Omental fat pad (tissue), 3 donors: ENCODE measurements at regions not wholly inside any gene's neighbourhood (a gene's known extent, or its start where the extent isn't known, plus 50 kb on each side); places are given as distances from the start of the nearest gene placed in this dataset.

Experiments
- ATAC-seq: fragments of 150-250 bp; one replicate; pipeline ENCODE4 v1.9.1; 2016; ENCODE audit warnings: mild to moderate bottlenecking, moderate library complexity; ENCODE audit not compliant: low FRiP score
- DNase-seq: peaks from one replicate; pipeline ENCODE4 v3.0.0-alpha.2; 2019; ENCODE audit warnings: low spot score
- TF ChIP-seq, protein P1 (sequence below), 3 donors: fragments of 450-650 bp; IDR thresholded peaks; one replicate each; pipeline ENCODE4 v1.5.1; 2016 to 2017; ENCODE audit warnings: antibody characterized with exemption in 3 of 3, mild to moderate bottlenecking in 3 of 3, moderate library complexity in 2 of 3

DNA sequence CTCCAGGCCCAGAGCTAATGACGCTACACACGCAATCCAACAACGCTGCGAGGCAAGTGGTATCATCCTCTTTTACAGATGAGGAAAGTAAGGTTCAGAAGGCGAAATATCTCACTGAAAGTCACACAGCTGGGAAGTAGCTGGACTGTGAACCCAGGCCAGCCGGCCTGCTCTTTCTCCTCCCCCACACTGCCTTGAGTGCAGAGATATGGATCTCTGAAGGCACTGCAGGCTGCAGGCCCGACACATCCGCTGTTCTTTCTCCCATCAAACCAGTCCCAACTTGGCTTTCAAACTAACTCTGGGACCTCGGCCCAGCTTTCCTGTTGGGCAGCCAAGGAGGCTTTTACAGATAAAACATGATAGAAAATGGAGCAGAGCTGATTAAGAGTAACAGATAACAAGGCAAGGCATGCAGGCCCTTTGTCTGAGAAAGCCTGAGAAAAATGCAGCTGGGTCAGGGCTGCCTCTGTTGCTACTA is 64.0 kb upstream of the PTPRJ start:
- ATAC-seq = peak; percentile 3
- no peak for DNase-seq
- TF ChIP-seq, protein P1, sequence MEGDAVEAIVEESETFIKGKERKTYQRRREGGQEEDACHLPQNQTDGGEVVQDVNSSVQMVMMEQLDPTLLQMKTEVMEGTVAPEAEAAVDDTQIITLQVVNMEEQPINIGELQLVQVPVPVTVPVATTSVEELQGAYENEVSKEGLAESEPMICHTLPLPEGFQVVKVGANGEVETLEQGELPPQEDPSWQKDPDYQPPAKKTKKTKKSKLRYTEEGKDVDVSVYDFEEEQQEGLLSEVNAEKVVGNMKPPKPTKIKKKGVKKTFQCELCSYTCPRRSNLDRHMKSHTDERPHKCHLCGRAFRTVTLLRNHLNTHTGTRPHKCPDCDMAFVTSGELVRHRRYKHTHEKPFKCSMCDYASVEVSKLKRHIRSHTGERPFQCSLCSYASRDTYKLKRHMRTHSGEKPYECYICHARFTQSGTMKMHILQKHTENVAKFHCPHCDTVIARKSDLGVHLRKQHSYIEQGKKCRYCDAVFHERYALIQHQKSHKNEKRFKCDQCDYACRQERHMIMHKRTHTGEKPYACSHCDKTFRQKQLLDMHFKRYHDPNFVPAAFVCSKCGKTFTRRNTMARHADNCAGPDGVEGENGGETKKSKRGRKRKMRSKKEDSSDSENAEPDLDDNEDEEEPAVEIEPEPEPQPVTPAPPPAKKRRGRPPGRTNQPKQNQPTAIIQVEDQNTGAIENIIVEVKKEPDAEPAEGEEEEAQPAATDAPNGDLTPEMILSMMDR (IDR thresholded peaks at IDR 0.05) = no peak

DNA sequence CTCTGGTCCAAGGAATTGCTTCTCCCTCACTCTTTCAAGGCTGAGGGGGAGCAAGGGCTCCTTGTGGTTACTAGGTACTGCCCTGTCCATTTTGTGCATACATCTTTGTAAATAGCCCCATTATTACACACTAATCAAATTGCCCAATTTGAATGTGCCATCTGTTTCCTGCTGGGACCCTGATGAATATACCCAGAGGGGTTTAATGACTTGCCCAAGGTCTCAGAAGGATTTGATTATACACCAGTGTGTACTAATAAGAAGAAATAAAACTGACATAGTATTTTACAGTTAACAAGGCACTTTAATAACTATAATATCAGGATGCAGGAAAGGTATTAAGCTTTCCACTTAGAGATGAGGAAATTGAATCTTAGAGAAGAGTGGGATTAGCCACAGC is 64.6 kb upstream of the PTPRJ start:
- TF ChIP-seq, protein P1 (IDR thresholded peaks at IDR 0.05) = no peak
- ATAC-seq = no peak

DNA sequence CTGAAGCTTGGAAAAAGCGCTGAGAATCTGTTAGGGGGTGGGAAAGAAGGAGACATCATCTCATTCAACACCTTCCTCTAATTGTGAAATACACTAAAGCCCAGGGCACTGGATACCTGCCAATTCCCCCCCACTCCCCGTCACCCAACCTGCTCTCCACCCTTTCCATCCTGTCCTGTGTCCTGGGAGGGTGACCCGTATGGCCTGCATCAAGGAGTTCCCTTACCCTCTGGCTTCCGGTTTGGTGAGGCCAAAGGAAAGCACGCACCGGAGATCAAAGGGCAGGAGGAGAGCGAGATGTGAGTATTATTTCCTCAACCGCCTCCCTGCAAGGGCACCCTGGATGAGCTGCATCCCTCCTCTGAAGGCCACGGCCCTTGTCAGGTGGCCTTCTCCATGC is 65.0 kb upstream of the PTPRJ start:
- ATAC-seq = no peak
- TF ChIP-seq, protein P1 (IDR thresholded peaks at IDR 0.05) = no peak
- DNase-seq = no peak

More for the DNA sequence above, 64.6 kb upstream of the PTPRJ start:
- no peak for DNase-seq

DNA sequence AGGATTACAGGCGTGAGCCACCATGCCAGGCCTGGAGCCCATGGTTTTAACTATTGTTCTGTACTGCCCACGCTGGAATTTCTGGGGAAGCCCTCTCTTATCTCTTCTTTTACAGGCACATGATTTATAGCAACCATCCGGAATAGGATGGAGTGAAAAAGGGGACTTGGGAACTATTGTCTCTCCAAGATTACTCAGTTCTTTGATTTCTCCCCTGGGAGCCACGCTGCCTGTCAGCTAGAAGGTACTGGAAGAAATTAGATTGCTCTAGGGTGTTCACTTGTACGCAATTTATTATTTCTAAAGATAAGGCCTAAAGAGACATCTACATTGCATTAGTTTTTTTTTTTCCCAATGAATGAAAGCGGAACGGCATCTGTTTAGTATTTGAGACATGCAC is 65.6 kb upstream of the PTPRJ start:
- TF ChIP-seq, protein P1 (IDR thresholded peaks at IDR 0.05) = no peak

DNA sequence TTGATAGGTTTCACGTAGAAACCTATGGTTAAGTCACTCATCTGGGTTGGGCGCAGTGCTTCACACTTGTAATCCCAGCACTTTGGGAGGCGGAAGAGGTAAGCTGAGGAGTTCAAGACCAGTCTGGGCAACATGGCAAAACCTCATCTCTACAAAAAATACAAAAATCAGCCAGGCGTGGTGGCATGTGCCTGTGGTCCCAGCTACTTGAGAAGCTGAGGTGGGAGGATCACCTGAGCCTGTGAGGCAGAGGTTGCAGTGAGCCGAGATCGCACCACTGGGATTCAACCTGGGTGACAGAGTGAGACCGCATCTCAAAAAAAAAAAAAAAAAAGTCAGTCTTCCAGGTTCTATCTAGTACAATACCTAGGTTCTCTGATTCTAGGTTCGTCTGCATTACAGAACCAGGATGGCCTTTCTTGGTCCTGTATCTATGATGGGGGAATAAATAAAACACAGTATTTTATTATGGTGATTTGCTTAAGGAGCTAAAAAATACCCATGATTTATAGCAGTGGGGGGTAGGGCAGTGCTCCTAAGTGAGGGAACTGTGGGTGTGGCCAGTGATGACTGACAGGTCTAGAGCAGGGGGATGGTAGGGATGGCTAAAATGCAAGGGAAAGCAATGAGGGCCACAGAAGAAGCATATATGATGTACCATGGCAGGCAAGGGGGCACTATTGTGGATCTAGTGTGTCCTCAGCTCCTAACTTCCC is 65.5 kb upstream of the NUP160 start:
- TF ChIP-seq, protein P1 (IDR thresholded peaks at IDR 0.05) = no peak
- DNase-seq (no peak), ATAC-seq (no peak)

More for the DNA sequence above, 65.6 kb upstream of the PTPRJ start:
- ATAC-seq (no peak), DNase-seq (no peak)

DNA sequence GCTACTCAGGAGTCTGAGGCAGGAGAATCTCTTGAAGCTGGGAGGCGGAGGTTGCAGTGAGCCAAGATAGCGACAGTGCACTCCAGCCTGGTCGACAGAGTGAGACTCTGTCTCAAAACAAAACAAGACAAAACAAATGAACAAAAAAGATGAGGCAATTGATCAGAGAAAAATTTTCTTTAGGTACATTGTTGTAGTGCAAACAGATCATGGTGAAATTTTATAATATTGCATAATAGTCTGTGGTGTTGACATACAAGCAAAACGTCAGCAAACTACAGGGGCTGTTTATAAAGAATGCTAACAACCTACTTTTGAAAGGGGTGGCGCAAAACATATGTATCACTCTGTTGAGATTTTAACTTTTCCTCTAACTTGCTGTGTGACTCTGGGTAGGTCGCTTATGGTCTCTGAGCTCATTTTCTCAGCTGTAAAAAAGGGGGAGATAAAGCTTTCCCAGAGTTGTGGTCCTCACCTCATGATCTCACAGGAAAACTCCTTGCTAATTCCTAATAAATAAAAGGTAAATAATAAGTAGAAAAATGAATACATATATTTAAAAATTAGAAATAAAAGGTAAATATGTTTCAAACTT is 64.8 kb upstream of the NUP160 start:
- TF ChIP-seq, protein P1 (IDR thresholded peaks at IDR 0.05) = no peak
- DNase-seq = no peak
- ATAC-seq = no peak

DNA sequence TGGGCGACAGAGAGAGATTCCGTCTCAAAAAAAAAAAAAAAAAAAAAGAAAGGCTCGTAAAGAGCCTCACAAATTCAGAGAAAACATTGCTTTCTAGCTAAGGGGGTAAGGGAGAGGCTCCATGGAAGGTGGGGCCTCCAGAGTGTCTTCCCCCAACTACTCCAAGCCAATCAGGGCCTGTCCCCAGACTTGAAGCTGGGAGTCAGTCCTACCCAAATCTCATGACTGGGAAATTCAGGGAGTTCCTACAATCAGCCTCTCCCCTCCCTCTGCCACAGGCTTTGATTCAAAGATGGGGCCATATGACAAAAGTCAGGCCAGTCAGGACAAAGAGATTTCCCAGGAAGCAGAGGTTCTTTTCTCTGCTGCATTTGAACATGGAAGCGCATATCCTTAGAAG is 63.0 kb upstream of the NUP160 start:
- ATAC-seq (no peak), DNase-seq (no peak)
- TF ChIP-seq, protein P1 (IDR thresholded peaks at IDR 0.05) = no peak
